ENCODE measurements at regions not wholly inside any gene's neighbourhood (a gene's known extent, or its start where the extent isn't known, plus 50 kb on each side); places are given as distances from the start of the nearest gene placed in this dataset.

DNA sequence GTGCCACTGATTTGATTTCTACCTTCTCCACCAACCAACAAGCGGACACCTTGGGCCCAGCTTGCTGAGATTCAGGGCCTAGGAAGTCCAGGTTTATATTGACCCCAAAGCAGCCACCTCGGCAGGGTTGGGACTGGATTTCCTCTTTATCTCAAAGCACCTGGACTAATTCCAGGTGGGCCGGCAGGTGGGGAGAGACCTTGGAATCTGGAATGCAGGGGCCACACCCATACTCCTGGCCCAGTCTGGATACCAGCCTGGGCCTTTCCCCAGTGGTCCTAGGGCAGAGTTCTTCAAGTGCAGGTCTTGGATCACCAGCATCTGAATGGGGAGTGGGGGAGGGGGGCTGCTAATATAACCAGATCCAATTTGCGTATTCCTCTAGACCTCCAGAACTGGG, 93.1 kb downstream of the PCDH1 start:
- no peak for TF ChIP-seq POLR2A (IDR thresholded peaks at IDR 0.05)
- TF ChIP-seq, protein P1, sequence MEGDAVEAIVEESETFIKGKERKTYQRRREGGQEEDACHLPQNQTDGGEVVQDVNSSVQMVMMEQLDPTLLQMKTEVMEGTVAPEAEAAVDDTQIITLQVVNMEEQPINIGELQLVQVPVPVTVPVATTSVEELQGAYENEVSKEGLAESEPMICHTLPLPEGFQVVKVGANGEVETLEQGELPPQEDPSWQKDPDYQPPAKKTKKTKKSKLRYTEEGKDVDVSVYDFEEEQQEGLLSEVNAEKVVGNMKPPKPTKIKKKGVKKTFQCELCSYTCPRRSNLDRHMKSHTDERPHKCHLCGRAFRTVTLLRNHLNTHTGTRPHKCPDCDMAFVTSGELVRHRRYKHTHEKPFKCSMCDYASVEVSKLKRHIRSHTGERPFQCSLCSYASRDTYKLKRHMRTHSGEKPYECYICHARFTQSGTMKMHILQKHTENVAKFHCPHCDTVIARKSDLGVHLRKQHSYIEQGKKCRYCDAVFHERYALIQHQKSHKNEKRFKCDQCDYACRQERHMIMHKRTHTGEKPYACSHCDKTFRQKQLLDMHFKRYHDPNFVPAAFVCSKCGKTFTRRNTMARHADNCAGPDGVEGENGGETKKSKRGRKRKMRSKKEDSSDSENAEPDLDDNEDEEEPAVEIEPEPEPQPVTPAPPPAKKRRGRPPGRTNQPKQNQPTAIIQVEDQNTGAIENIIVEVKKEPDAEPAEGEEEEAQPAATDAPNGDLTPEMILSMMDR (IDR thresholded peaks at IDR 0.05) = no peak

Data from testis (tissue), 2 donors.